ENCODE measurements at regions not wholly inside any gene's neighbourhood (a gene's known extent, or its start where the extent isn't known, plus 50 kb on each side); places are given as distances from the start of the nearest gene placed in this dataset.
"Not testable (repeated sequence)": the region's sequence is repeated elsewhere in the genome, so short reads cannot be mapped to it uniquely, and the experiment has no call there.

GRCh38 chr18:47701134-47701533 lies 229.3 kb downstream of the SMAD2 start:
- CTCF ChIA-PET = no interaction called here
- H3K27me3 Mint-ChIP-seq (ENCODE audit: unreplicated experiment) = peaks cover 83% of the 10 kb centered on the region

GRCh38 chr18:47696870-47697269 lies 233.6 kb downstream of the SMAD2 start:
- CTCF ChIA-PET = no interaction called here
- Mint-ChIP-seq H3K27me3 (ENCODE audit: unreplicated experiment) (peaks cover 85% of the 10 kb centered on the region), H3K4me3 (ENCODE audit: low read depth, unreplicated experiment) (no peak overlapping the region), H3K36me3 (ENCODE audit: insufficient read depth, unreplicated experiment) (no peaks in the 10 kb centered on the region), H3K4me1 (ENCODE audit: low read depth, unreplicated experiment) (no peaks in the 10 kb centered on the region), H3K9me3 (ENCODE audit: low read depth, unreplicated experiment) (no peaks in the 10 kb centered on the region), H3K27ac (ENCODE audit: unreplicated experiment) (no peak overlapping the region)
- no peak for TF ChIP-seq CTCF (IDR thresholded peaks at IDR 0.05; ENCODE audit: unreplicated experiment)
- intact Hi-C loops (cut with micrococcal nuclease; ENCODE audit: unreplicated experiment) = no loop called here
- no TSS peak for BruUV-seq (replicated peaks)
- no peak for DNase-seq

More at GRCh38 chr18:47701134-47701533, 229.3 kb downstream of the SMAD2 start:
- no peak overlapping the region for H3K4me3 Mint-ChIP-seq (ENCODE audit: low read depth, unreplicated experiment)
- TF ChIP-seq CTCF (IDR thresholded peaks at IDR 0.05; ENCODE audit: unreplicated experiment) = no peak
- H3K27ac Mint-ChIP-seq (ENCODE audit: unreplicated experiment) = no peak overlapping the region
- DNase-seq = no peak
- H3K4me1 Mint-ChIP-seq (ENCODE audit: low read depth, unreplicated experiment) = no peaks in the 10 kb centered on the region
- no peaks in the 10 kb centered on the region for H3K36me3 Mint-ChIP-seq (ENCODE audit: insufficient read depth, unreplicated experiment)
- H3K9me3 Mint-ChIP-seq (ENCODE audit: low read depth, unreplicated experiment) = no peaks in the 10 kb centered on the region
- intact Hi-C loops (cut with micrococcal nuclease; ENCODE audit: unreplicated experiment) = no loop called here
- BruUV-seq (replicated peaks) = no TSS peak

GRCh38 chr18:47691611-47692010 lies 238.8 kb downstream of the SMAD2 start:
- Mint-ChIP-seq H3K9me3 (ENCODE audit: low read depth, unreplicated experiment) (no peaks in the 10 kb centered on the region), H3K36me3 (ENCODE audit: insufficient read depth, unreplicated experiment) (no peaks in the 10 kb centered on the region), H3K27ac (ENCODE audit: unreplicated experiment) (no peak overlapping the region), H3K4me1 (ENCODE audit: low read depth, unreplicated experiment) (no peaks in the 10 kb centered on the region), H3K27me3 (ENCODE audit: unreplicated experiment) (peaks cover 94% of the 10 kb centered on the region), H3K4me3 (ENCODE audit: low read depth, unreplicated experiment) (no peak overlapping the region)
- no peak for TF ChIP-seq CTCF (IDR thresholded peaks at IDR 0.05; ENCODE audit: unreplicated experiment)
- intact Hi-C loops (cut with micrococcal nuclease; ENCODE audit: unreplicated experiment) = no loop called here
- no TSS peak for BruUV-seq (replicated peaks)
- DNase-seq = no peak
- CTCF ChIA-PET = no interaction called here

GRCh38 chr18:47690778-47691177 lies 239.7 kb downstream of the SMAD2 start:
- intact Hi-C loops (cut with micrococcal nuclease; ENCODE audit: unreplicated experiment); CTCF ChIA-PET; H3K4me3 Mint-ChIP-seq (ENCODE audit: low read depth, unreplicated experiment); H3K9me3 Mint-ChIP-seq (ENCODE audit: low read depth, unreplicated experiment); DNase-seq; H3K4me1 Mint-ChIP-seq (ENCODE audit: low read depth, unreplicated experiment); H3K27ac Mint-ChIP-seq (ENCODE audit: unreplicated experiment); H3K36me3 Mint-ChIP-seq (ENCODE audit: insufficient read depth, unreplicated experiment); BruUV-seq (replicated peaks): not testable (repeated sequence)
- H3K27me3 Mint-ChIP-seq (ENCODE audit: unreplicated experiment) = peaks cover 94% of the 10 kb centered on the region

- peaks cover 86% of the 10 kb centered on the region for H3K27me3 Mint-ChIP-seq (ENCODE audit: unreplicated experiment)
- DNase-seq = no peak
- H3K27ac Mint-ChIP-seq (ENCODE audit: unreplicated experiment) = no peak overlapping the region
- H3K36me3 Mint-ChIP-seq (ENCODE audit: insufficient read depth, unreplicated experiment) = no peaks in the 10 kb centered on the region
- H3K4me3 Mint-ChIP-seq (ENCODE audit: low read depth, unreplicated experiment) = no peak overlapping the region
- H3K9me3 Mint-ChIP-seq (ENCODE audit: low read depth, unreplicated experiment) = no peaks in the 10 kb centered on the region
- no TSS peak for BruUV-seq (replicated peaks)
- CTCF ChIA-PET = interaction anchor here (0.6 kb wide), 1 partner anchor 109 kb away, joined by 3 read pairs; no protein-coding TSS in a partner anchor
- no peak for TF ChIP-seq CTCF (IDR thresholded peaks at IDR 0.05; ENCODE audit: unreplicated experiment)
- no peaks in the 10 kb centered on the region for H3K4me1 Mint-ChIP-seq (ENCODE audit: low read depth, unreplicated experiment)
- intact Hi-C loops (cut with micrococcal nuclease; ENCODE audit: unreplicated experiment) = no loop called here
These were observed 241.1 kb downstream of the SMAD2 start for GRCh38 chr18:47689371-47689770.

Data from Calu3 (cell line).